GM21825 (cell line): ENCODE measurements at regions not wholly inside any gene's neighbourhood (a gene's known extent, or its start where the extent isn't known, plus 50 kb on each side); places are given as distances from the start of the nearest gene placed in this dataset.

Source experiments
- ATAC-seq: cut with Tn5 transposase; IDR thresholded peaks from one replicate; pipeline ENCODE4 v1.9.1; 2021; ENCODE audit warnings: mild to moderate bottlenecking, moderate library complexity; ENCODE audit not compliant: unreplicated experiment

DNA sequence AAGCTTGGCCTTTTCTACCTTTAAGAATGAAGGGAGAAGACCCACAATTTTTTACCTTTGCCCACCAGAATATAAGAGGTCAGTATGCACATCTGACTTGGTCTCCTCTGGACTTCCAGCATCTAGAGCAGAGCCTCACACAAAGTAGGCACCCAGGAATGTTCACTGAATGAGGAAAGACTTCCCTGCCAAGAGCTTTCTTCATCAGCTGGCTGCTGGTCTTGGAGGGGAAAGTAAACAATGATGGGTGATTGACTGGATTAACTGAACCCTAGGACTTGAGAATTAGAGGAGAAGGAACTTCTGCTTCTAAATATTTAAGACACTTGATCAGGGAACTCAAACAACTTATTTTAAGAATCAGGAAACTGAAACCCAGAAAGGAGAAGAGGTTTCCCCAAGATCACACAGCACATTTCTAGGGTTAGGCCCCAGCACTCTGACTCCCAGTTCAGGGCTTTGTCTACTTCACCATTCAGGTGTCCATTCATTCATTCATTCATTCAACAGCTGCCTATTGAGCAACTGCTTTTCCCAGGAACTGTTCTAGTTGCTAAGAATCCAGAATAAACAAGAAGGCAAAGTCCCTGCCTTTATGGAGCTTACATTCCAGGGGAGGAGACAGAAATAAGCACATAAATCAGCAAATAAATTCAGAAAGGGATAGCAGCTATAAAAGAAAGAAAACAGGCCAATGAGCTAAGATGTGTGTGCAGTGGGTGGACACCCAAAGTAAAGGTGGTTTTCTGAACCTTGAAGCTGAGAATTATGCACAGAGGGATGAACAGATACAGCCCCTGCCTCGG lies 216.9 kb upstream of the LRFN2 start:
- ATAC-seq: no peak

DNA sequence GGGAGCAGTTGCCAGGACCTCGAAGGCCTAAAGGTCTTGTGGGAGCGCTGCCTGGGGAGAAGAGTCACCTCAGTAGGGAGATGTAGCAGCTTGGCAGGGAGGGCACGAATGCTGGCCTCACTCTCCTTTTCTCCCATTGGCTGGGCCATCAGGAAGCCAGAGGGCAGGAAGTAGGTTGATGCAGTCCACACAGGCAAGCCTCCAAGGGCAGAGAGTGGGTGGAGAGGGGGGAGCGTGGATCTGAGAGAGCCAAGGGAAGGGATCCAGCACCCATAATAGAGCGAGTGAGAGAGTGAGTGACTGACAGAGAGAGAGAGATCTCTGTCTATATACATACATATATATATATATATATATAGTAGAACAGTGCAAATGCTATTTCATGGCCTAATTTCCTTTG lies 215.3 kb upstream of the LRFN2 start:
- ATAC-seq: no peak

DNA sequence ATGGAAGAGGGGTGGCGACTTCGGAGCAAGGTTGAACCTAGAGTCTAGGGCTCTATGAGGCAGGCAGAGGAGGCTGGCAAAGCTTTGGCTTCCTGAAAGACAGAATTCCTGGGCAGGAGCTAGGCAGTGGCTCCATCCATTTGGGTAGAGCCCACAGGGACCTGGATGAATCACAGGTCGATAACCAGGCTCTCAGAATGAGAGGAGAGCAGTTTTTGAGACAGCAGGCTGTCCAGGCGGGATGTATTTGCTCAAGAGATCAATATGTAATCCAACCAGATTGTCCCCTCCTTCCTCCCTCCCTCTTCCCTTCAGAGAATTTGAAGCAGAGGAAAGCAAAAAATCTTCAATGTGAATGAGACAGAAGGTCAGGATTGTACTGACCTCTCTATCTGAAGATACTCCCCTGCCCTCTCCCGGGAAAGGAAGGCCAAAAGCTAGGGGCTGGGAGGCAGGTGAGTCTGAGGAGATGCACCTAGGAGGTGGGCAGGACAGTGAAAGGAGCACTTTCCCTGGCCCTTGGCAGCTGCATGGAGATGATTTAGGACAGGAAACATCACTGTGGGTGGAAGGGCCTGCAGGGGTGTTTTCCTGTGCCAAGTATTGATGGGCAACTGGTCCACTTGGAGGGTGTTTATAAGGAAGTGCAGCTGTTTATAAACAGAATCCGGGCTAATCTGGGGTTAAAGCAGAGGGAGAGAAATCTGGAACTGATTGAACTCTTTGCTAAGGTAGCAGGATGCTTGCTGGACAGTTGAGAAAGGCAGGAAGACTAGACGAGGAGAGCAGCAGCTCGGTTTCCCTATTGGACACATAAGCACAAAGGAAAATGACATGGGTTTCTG lies 212.4 kb upstream of the LRFN2 start:
- ATAC-seq: no peak

- no peak for ATAC-seq
Measured at GRCh38 chr6:40798069-40798770, 211.1 kb upstream of the LRFN2 start.

DNA sequence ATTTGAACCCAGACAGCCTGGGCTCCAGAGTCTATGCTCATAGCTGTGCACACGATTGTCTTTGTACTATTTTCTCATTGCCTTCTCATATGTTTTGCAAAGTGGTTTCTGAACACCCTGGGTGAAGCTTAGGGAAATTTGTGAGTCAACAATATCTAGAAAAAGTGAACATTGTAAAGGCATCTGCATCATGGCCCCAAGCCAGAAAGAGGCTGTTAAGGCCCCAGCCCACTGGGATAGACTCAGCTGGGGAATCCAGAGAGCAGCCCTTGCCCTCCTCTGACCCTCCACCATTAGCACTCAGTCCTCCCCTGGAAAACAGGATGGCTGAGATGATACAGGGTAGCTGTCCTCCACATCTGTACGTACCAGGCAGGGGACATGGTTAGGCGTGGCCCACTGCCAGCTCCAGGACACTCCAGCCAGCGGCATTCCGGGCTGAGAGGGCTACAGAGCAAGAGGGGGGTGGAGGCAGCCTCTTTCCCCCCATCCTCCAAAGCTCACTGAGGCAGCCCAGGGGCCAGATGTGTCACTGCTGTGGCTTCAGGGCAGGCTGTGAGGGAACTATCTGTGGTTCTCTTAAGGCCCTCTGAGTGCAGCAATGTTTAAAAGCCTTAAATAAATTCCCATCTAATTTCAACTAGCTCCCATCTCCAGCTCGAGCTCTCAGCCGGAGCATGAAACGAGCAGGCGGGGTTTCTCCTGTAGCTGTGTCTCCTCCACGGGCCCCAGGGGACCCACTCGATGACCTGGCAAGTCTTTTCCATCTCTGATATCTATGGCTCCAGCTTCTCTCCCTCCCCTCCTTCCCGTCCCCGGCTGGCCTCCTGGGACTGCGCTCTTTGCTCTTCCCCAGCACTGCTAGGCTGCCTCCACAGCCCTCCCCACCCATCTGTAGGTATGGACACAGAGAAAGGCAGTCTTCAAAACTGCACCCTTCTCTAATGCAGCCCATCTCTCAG lies 209.4 kb upstream of the LRFN2 start:
- no peak for ATAC-seq

DNA sequence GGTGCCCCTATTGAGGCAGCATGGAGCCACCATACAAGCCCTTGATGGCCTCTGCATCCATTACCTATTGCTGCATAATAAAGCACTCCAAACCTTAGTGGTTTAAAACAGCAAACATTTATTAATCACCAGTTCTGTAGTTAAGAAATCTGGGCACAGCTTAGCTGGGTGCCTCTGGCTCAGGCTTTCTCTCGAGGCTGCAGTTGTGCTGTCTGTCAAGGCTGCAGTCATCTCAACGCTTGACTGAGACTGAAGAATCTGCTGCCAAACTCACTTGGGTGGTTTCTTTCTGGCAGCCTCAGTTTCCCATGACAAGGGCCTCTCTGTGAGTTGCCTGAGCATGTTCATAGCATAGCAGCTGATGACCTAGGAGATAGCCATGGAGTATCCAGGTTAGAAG lies 207.4 kb upstream of the LRFN2 start:
- ATAC-seq: no peak

DNA sequence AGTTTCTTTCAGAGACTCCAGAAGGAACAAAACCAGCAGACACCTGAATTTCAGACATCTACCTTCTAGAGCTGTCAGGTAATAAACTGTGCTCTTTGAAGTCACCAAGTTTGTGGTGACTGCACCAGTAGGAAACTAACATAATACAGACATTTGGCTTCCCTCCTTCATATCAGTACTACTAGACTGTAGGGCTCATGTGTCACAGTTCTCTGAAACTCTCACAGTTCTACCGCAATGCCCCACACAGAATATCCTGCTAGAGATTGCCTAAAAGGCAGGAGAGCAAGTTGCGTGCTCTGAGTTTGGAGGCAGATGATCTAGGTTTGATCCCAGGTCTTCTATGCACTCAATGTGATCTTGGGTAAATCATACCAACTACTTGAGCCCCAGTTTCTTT lies 205.0 kb upstream of the LRFN2 start:
- no peak for ATAC-seq

- no peak for ATAC-seq
Measured at GRCh38 chr6:40791004-40791403, 203.8 kb upstream of the LRFN2 start.

GRCh38 chr6:40788661-40789655 lies 201.8 kb upstream of the LRFN2 start:
- ATAC-seq: no peak

DNA sequence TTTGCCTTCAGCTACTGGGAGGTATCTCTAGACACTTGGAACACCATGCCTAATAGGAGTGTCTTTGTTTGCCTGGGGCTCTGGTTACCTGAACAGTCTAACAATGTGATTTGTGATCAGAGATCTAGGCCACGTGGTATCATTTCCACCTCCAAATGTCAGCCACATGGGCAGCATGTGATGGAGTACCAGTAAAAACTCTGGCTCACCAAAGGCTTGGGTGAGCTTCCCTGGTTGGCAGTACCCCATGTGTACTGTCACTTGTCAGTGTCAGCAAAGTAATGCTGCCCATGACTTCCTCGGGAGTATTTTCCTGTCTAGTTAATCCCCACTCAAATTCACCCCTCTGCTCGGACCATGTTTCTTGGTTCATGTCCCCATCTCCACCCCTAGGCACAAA lies 195.2 kb upstream of the LRFN2 start:
- no peak for ATAC-seq

- ATAC-seq: no peak
Measured at GRCh38 chr6:40780637-40781036, 193.5 kb upstream of the LRFN2 start.

GRCh38 chr6:40779409-40779808 lies 192.2 kb upstream of the LRFN2 start:
- ATAC-seq: no peak

GRCh38 chr6:40778918-40779317 lies 191.8 kb upstream of the LRFN2 start:
- no peak for ATAC-seq

GRCh38 chr6:40778196-40778595 lies 191.0 kb upstream of the LRFN2 start:
- ATAC-seq: no peak

- ATAC-seq: no peak
Measured at GRCh38 chr6:40774932-40775331, 187.8 kb upstream of the LRFN2 start.

- ATAC-seq: no peak
Measured at GRCh38 chr6:40770794-40771193, 183.6 kb upstream of the LRFN2 start.

- ATAC-seq: no peak
Measured at GRCh38 chr6:40764726-40765125, 177.6 kb upstream of the LRFN2 start.

DNA sequence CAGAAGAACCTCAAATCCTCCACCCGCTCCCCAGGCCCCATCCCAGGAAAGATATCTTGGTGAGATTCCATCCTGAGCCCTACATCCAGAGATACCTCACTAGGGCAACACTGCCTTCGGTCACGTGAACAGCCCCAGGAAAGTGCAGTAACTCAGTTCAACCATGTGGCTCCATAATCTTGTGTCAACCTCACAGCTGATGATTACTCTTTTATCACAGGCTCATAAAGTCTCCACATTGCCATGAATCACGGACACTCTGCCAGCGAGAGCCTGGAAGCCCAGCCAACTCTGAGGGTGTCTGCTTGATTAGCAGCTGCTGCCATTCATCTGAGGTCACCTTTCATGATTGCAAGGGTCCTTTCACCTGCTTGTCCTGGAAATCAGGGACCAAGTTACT lies 175.8 kb upstream of the LRFN2 start:
- ATAC-seq: no peak

GRCh38 chr6:40760887-40761286 lies 173.7 kb upstream of the LRFN2 start:
- ATAC-seq: no peak
